ENCODE measurements at regions not wholly inside any gene's neighbourhood (a gene's known extent, or its start where the extent isn't known, plus 50 kb on each side); places are given as distances from the start of the nearest gene placed in this dataset.
A peak's percentile ranks its signal among the peaks of the same experiment; 100 is the strongest.

DNA sequence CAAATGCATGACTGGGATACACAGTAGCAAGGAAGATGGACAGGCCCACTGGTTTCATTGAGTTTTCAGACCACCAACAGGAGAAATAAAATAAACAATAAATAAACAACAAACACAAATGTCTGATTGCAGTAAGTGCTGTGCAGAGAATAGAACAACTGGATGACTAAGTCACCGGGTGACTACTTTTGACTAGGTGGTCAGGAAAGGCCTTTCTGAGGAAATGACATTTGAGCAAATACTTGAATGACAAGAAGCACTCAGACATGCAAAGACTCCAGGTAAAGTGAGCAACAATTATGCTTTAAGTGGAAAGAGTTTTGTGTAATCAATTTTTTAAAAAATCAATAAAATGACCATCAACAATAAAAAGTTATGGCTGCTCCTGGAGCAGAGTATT, 137.7 kb downstream of the BTC start:
- H4K8ac ChIP-seq (ENCODE audit: low read depth, low read length), result no peak overlapping the region
- no peak overlapping the region for H3K9ac ChIP-seq (ENCODE audit: low read length)
- WGBS (ENCODE audit: extremely low coverage, insufficient coverage, insufficient read length), result no CpG with 5 or more reads among the region's 1 CpG
- H3K27ac ChIP-seq (ENCODE audit: low read depth, low read length), result no peak overlapping the region
- H2BK12ac ChIP-seq (ENCODE audit: low read length), result no peak overlapping the region
- no peak overlapping the region for H4K12ac ChIP-seq (ENCODE audit: low read depth, low read length)
- H3K4ac ChIP-seq (ENCODE audit: low read depth, low read length), result no peak overlapping the region
- no peaks in the 10 kb centered on the region for H3K27me3 ChIP-seq (ENCODE audit: insufficient read depth, low read length)
- no peak for DNase-seq
- H3K9me3 ChIP-seq (ENCODE audit: insufficient read depth, low read depth, low read length), result no peaks in the 10 kb centered on the region
- H2BK5ac ChIP-seq (ENCODE audit: low read depth, low read length, poor library complexity), result no peak overlapping the region
- H3K4me3 ChIP-seq (ENCODE audit: low read depth, low read length), result no peak overlapping the region
- H2BK120ac ChIP-seq (ENCODE audit: insufficient read depth, low read length, poor library complexity), result no peak overlapping the region
- no peak overlapping the region for H3K4me2 ChIP-seq (ENCODE audit: low read length)
- H3K23ac ChIP-seq (ENCODE audit: low read length), result no peak overlapping the region
- H4K91ac ChIP-seq (ENCODE audit: low read depth, low read length), result no peak overlapping the region
- H2AK5ac ChIP-seq (ENCODE audit: low read length), result no peak overlapping the region
- H3K79me1 ChIP-seq (ENCODE audit: low read length), result peaks cover 2% of the 10 kb centered on the region
- H3K36me3 ChIP-seq (ENCODE audit: control insufficient read depth in 1 of 2, insufficient read depth in 2 of 2, low read length in 2 of 2), result no peaks in the 10 kb centered on the region
- H3K4me1 ChIP-seq (ENCODE audit: control insufficient read depth in 1 of 2, insufficient read depth in 2 of 2, low read length in 2 of 2), result peaks cover 2 to 8% of the 10 kb centered on the region in 2 experiments
- no peak overlapping the region for H3K18ac ChIP-seq (ENCODE audit: low read length)
- H3K79me2 ChIP-seq (ENCODE audit: control insufficient read depth, insufficient read depth, low read length, poor library complexity), result no peaks in the 10 kb centered on the region
- no peak overlapping the region for H3K14ac ChIP-seq (ENCODE audit: low read length)
- H2AFZ ChIP-seq (ENCODE audit: insufficient read depth, low read length, poor library complexity), result no peak overlapping the region

DNA sequence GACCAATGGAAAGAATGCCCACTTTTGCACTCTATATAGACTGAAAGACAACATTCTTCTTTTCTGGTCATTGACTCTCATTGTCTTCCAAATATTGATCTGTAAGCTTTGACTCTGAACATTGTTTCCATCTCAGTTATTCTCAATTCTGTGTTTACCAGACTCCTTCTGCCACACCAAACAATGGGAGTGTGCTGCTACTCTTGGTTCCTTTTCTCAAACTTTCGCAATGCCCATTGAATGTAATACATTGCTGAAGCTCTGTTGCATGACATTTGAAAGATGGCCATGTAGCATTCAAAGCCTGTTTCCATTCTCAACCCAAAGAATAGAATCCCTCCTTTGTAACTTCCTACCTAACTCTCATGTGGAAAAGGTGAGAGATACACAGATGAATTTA, 136.2 kb downstream of the BTC start:
- H3K36me3 ChIP-seq (ENCODE audit: control insufficient read depth in 1 of 2, insufficient read depth in 2 of 2, low read length in 2 of 2), result no peaks in the 10 kb centered on the region
- no peaks in the 10 kb centered on the region for H3K27me3 ChIP-seq (ENCODE audit: insufficient read depth, low read length)
- H4K91ac ChIP-seq (ENCODE audit: low read depth, low read length), result no peak overlapping the region
- no peak overlapping the region for H3K4me2 ChIP-seq (ENCODE audit: low read length)
- H3K9ac ChIP-seq (ENCODE audit: low read length), result no peak overlapping the region
- H4K8ac ChIP-seq (ENCODE audit: low read depth, low read length), result no peak overlapping the region
- no peak overlapping the region for H3K18ac ChIP-seq (ENCODE audit: low read length)
- no peak overlapping the region for H2AK5ac ChIP-seq (ENCODE audit: low read length)
- no peak overlapping the region for H2BK12ac ChIP-seq (ENCODE audit: low read length)
- H3K4me3 ChIP-seq (ENCODE audit: low read depth, low read length), result no peak overlapping the region
- DNase-seq, result no peak
- H4K12ac ChIP-seq (ENCODE audit: low read depth, low read length), result no peak overlapping the region
- H3K4me1 ChIP-seq (ENCODE audit: control insufficient read depth in 1 of 2, insufficient read depth in 2 of 2, low read length in 2 of 2), result peaks cover 2 to 9% of the 10 kb centered on the region in 2 experiments
- H2BK5ac ChIP-seq (ENCODE audit: low read depth, low read length, poor library complexity), result no peak overlapping the region
- H3K79me2 ChIP-seq (ENCODE audit: control insufficient read depth, insufficient read depth, low read length, poor library complexity), result no peaks in the 10 kb centered on the region
- no peak overlapping the region for H3K27ac ChIP-seq (ENCODE audit: low read depth, low read length)
- peaks cover 2% of the 10 kb centered on the region for H3K79me1 ChIP-seq (ENCODE audit: low read length)
- H3K23ac ChIP-seq (ENCODE audit: low read length), result no peak overlapping the region
- no peak overlapping the region for H3K4ac ChIP-seq (ENCODE audit: low read depth, low read length)
- no peak overlapping the region for H2AFZ ChIP-seq (ENCODE audit: insufficient read depth, low read length, poor library complexity)
- no peaks in the 10 kb centered on the region for H3K9me3 ChIP-seq (ENCODE audit: insufficient read depth, low read depth, low read length)
- WGBS (ENCODE audit: extremely low coverage, insufficient coverage, insufficient read length), result no CpG with 5 or more reads among the region's 1 CpG
- no peak overlapping the region for H2BK120ac ChIP-seq (ENCODE audit: insufficient read depth, low read length, poor library complexity)
- H3K14ac ChIP-seq (ENCODE audit: low read length), result no peak overlapping the region

- H2BK12ac ChIP-seq (ENCODE audit: low read length), result peak overlapping the region; percentile 87
- H3K27me3 ChIP-seq (ENCODE audit: insufficient read depth, low read length), result no peaks in the 10 kb centered on the region
- H3K23ac ChIP-seq (ENCODE audit: low read length), result no peak overlapping the region
- peaks cover 2 to 5% of the 10 kb centered on the region in 2 experiments for H3K4me1 ChIP-seq (ENCODE audit: control insufficient read depth in 1 of 2, insufficient read depth in 2 of 2, low read length in 2 of 2)
- no CpG with 5 or more reads among the region's 3 CpGs for WGBS (ENCODE audit: extremely low coverage, insufficient coverage, insufficient read length)
- no peak overlapping the region for H3K4ac ChIP-seq (ENCODE audit: low read depth, low read length)
- DNase-seq, result peak; percentile 78 to 95
- H3K27ac ChIP-seq (ENCODE audit: low read depth, low read length), result peak overlapping the region; percentile 37
- H3K79me1 ChIP-seq (ENCODE audit: low read length), result peaks cover 2% of the 10 kb centered on the region
- H2AFZ ChIP-seq (ENCODE audit: insufficient read depth, low read length, poor library complexity), result no peak overlapping the region
- H3K4me3 ChIP-seq (ENCODE audit: low read depth, low read length), result no peak overlapping the region
- H3K18ac ChIP-seq (ENCODE audit: low read length), result no peak overlapping the region
- H2BK5ac ChIP-seq (ENCODE audit: low read depth, low read length, poor library complexity), result peak overlapping the region; percentile 83
- H3K36me3 ChIP-seq (ENCODE audit: control insufficient read depth in 1 of 2, insufficient read depth in 2 of 2, low read length in 2 of 2), result no peaks in the 10 kb centered on the region
- H2BK120ac ChIP-seq (ENCODE audit: insufficient read depth, low read length, poor library complexity), result peak overlapping the region; percentile 72
- no peaks in the 10 kb centered on the region for H3K79me2 ChIP-seq (ENCODE audit: control insufficient read depth, insufficient read depth, low read length, poor library complexity)
- H3K9me3 ChIP-seq (ENCODE audit: insufficient read depth, low read depth, low read length), result no peaks in the 10 kb centered on the region
- no peak overlapping the region for H2AK5ac ChIP-seq (ENCODE audit: low read length)
- H3K9ac ChIP-seq (ENCODE audit: low read length), result no peak overlapping the region
- H4K8ac ChIP-seq (ENCODE audit: low read depth, low read length), result no peak overlapping the region
- H3K14ac ChIP-seq (ENCODE audit: low read length), result no peak overlapping the region
- H4K12ac ChIP-seq (ENCODE audit: low read depth, low read length), result no peak overlapping the region
- H4K91ac ChIP-seq (ENCODE audit: low read depth, low read length), result peak overlapping the region; percentile 50
- no peak overlapping the region for H3K4me2 ChIP-seq (ENCODE audit: low read length)
Measured at GRCh38 chr4:74659576-74660411, 134.5 kb downstream of the BTC start.

GRCh38 chr4:74660866-74661265, 133.5 kb downstream of the BTC start:
- H3K79me2 ChIP-seq (ENCODE audit: control insufficient read depth, insufficient read depth, low read length, poor library complexity), result no peaks in the 10 kb centered on the region
- peak overlapping the region; percentile 61 for H4K91ac ChIP-seq (ENCODE audit: low read depth, low read length)
- no peak overlapping the region for H3K9ac ChIP-seq (ENCODE audit: low read length)
- H2AFZ ChIP-seq (ENCODE audit: insufficient read depth, low read length, poor library complexity), result no peak overlapping the region
- no peaks in the 10 kb centered on the region for H3K27me3 ChIP-seq (ENCODE audit: insufficient read depth, low read length)
- peak in 1 of 2 donors; percentile 64 for DNase-seq
- H2BK12ac ChIP-seq (ENCODE audit: low read length), result peak overlapping the region; percentile 84
- no peak overlapping the region for H3K4ac ChIP-seq (ENCODE audit: low read depth, low read length)
- H3K4me3 ChIP-seq (ENCODE audit: low read depth, low read length), result no peak overlapping the region
- WGBS (ENCODE audit: extremely low coverage, insufficient coverage, insufficient read length), result no CpG with 5 or more reads among the region's 2 CpGs
- H2BK5ac ChIP-seq (ENCODE audit: low read depth, low read length, poor library complexity), result peak overlapping the region; percentile 40
- no peak overlapping the region for H3K14ac ChIP-seq (ENCODE audit: low read length)
- no peaks in the 10 kb centered on the region for H3K36me3 ChIP-seq (ENCODE audit: control insufficient read depth in 1 of 2, insufficient read depth in 2 of 2, low read length in 2 of 2)
- H3K9me3 ChIP-seq (ENCODE audit: insufficient read depth, low read depth, low read length), result no peaks in the 10 kb centered on the region
- no peak overlapping the region for H3K4me2 ChIP-seq (ENCODE audit: low read length)
- peaks cover 2 to 5% of the 10 kb centered on the region in 2 experiments for H3K4me1 ChIP-seq (ENCODE audit: control insufficient read depth in 1 of 2, insufficient read depth in 2 of 2, low read length in 2 of 2)
- H3K18ac ChIP-seq (ENCODE audit: low read length), result no peak overlapping the region
- H3K27ac ChIP-seq (ENCODE audit: low read depth, low read length), result peak overlapping the region; percentile 3
- no peak overlapping the region for H4K8ac ChIP-seq (ENCODE audit: low read depth, low read length)
- no peak overlapping the region for H2AK5ac ChIP-seq (ENCODE audit: low read length)
- no peak overlapping the region for H4K12ac ChIP-seq (ENCODE audit: low read depth, low read length)
- peak overlapping the region; percentile 56 for H2BK120ac ChIP-seq (ENCODE audit: insufficient read depth, low read length, poor library complexity)
- peaks cover 2% of the 10 kb centered on the region for H3K79me1 ChIP-seq (ENCODE audit: low read length)
- H3K23ac ChIP-seq (ENCODE audit: low read length), result no peak overlapping the region

All from trophoblast cell (in vitro differentiated cells and primary cell).